ENCODE measurements at regions not wholly inside any gene's neighbourhood (a gene's known extent, or its start where the extent isn't known, plus 50 kb on each side); places are given as distances from the start of the nearest gene placed in this dataset.
"Not testable (repeated sequence)": the region's sequence is repeated elsewhere in the genome, so short reads cannot be mapped to it uniquely, and the experiment has no call there.

DNA sequence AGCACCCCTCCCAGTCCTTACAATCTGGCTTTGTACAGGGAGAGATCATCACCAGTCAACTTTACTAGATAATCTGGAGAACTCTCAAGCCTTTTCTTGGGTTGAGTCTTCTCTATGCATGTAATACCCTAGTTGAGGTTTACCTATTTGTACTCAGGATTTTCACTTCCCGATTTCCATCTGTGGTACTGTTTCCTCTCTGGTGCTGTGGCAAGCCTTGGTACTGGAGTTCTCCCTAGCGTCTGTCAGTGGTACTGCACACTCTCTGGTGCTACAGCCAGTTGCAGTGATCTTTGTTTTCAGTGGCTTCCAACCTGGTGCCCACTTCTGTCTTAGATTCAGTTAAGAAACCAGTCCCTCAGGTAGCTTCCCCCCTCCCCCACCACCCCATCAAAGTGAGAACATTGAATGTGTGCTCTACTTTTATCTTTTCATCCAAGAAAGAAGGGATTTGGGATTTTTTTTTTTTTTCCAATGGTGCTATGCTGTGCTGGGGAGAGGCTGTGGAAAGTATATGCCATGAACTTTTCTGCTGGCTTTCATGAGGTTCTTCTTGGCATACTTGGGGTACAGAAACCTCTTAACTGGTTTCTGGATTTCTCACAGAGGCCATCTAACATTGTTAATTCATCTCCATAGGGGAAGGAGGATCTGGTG lies 69.4 kb upstream of the EVL start:
- peak; percentile 56 for DNase-seq (ENCODE audit: low spot score)

DNA sequence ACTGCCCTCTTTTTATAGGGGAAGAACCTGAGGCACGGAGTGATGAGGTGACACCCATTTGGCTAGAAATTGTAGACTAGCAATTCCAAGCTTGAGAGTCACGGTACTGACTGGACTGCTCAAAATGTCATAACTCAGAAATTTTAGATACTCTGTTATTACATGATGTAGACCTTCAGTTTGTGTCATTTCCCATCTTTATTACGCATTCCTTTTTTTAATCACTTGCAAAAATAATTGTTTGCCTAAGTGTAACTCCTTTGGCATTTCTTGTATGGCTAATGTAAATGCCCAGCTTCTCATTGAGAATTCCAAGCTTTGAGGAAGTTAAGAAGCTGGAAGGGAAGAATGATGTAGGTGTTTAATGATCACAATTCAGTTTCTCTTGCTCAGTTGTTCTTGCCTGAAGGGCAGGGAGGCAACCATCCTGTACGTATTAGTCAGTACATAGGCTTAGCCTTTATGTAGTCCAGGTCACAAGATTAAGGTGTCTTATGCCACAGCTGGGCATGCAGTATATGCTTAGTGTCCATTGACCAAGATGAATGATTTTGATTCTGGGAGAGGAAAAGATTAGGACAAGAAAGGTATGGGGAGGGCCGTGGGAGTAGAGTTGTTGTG lies 68.2 kb upstream of the EVL start:
- no peak for DNase-seq (ENCODE audit: low spot score)

DNA sequence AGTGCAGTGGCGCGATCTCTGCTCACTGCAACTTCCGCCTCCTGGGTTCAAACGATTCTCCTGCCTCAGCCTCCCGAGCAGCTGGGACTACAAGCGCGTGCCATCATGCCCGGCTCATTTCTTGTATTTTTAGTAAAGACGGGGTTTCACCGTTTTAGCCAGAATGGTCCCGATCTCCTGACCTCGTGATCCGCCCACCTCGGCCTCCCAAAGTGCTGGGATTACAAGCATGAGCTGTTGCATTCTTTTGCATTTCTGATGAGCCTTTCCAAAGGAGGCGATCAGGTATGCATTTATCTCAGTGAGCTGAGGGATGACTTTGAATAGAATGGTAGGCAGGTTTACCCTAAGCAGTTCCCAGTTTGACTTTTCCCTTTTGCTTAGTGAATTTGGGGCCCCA lies 64.8 kb upstream of the EVL start:
- not testable (repeated sequence) for DNase-seq (ENCODE audit: low spot score)

DNA sequence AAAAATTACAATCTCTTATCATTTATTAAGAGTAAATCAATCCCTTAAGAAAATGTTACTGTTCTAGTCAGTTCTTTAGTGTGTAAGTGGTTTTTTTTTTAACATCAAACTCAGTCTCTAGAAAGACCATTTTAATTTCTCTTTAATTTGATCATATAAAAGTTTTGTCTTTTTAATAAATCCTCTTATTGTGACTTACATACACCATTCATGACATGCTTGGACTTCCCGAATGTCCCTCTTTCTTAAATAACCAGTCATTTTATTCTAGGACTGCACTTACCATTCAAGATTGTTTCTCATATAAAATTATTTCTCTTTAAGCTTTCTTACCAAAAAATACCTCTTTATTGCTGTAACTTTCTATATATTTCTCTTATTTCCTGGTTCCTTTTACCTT lies 60.8 kb upstream of the EVL start:
- no peak for DNase-seq (ENCODE audit: low spot score)

DNA sequence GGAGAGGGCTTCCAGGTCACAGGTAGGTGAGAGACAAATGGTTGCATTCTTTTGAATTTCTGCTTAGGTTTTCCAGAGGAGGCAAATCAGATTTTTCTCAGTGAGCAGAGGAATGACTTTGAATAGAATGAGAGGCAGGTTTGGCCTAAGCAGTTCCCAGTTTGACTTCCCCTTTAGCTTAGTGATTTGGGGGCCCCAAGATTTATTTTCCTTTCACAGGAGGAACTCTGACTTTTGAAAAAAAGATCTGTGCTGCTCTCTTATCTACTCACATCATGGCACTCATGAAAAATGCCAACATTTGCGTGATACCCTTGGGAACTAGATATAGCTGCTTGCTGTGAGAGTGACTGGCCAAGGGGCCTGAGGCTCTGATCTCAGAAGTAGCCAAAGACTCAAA lies 58.0 kb upstream of the EVL start:
- DNase-seq (ENCODE audit: low spot score): no peak

DNA sequence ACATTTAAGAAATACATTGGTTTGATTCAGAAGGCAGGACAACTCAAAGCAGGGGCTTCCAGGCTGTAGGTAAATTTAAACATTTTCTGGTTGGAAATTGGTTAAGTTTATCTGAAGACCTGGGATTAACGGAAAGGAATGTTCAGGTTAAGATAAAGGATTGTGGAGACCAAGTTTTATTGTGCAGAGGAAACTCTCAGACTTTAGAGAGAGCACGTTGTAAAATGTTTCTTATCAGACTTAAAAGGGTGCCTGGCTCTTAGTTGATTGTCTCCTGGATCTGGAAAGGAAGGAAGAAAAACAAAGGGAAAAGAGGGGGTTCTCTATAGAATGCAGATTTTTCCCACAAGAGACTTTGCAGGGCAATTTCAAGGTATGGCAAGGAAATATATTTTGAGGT lies 55.4 kb upstream of the EVL start:
- DNase-seq (ENCODE audit: low spot score): not testable (repeated sequence)

DNA sequence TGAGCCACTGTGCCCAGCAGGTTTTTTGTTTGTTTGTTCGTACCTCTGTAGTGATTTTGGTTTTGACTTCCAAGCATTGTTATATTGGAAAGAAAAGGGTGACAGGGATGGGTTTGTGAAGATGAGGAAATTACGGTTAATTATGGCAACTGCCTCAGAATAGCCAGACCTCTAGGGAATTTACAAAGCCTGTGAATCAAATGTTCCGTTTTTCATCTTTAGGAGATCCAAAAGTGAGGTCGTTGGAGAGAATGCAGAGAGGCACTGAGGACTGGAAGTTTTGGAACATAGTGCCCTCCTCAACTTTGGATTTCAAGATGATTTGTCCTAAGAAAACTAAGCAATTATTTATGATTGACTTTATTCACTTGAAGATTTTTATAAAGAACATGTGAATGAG lies 54.5 kb upstream of the EVL start:
- no peak for DNase-seq (ENCODE audit: low spot score)

DNA sequence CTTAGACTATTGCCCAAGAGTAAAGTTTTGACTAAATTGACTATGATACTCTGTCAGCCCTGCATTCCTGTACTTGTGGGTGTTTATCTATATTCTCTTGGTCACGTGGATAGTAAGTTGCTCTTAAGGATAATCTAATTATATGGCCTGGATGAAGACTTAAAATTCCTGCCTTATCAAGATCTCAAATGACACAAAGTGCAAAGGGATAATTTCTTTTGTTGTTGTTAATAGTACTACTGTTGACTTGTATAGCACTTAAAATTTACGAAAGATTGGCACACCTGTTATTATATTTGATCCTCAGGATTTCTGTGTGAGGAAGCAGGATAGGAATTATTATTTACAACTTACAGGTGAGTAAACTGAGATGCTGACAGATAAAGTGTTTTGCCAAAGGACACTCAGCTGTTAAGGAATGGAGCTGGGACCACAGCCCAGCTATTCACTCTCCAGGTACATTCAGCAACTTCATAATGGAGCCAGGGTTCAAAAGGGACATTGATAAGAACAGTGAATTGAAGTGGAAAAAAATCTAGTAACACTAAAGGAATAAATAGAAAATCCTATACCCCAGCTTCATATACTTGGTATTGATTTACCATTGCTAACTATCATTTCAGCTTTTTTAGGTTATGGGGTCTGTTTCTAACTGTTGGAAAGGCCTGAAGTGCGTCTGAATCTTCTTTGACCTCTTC lies 53.4 kb upstream of the EVL start:
- DNase-seq (ENCODE audit: low spot score): no peak

DNA sequence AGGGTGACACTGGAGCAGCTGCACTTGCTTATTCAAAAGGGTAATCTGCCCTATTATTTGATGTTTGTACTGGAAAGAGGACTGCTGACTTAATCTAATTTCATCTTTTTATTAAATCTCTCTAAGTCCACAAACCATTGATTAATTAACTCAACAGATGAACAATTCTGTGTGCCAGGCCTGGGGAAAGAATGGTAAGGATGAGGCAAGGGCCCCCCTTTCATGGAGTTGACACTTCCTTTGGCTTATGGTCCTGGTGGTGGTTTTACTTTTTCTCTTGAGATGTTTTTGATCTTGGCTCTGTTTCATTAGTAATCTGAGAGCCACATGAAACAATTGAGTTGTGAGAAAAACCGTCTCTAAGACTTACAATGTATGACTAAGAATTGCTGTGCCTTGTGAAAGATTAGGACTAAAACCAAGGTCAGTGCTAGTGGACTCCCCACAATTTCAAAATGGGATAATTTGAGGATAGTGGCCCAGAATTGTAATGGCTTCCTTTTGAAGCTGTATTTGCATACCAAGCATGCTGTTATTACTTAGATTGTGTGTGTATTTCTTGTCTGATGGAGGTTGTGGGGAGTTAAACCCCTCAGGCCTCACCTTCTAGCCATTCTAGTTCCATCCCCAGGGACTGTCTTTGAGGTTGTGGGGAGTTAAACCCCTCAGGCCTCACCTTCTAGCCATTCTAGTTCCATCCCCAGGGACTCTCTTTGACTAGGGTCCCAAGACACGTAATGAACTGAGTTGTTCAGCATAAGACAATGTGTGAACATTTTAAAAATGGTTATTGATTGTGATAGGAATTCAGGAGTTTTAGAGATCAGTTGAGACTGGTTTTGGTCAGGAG lies 52.5 kb upstream of the EVL start:
- DNase-seq (ENCODE audit: low spot score): no peak

DNA sequence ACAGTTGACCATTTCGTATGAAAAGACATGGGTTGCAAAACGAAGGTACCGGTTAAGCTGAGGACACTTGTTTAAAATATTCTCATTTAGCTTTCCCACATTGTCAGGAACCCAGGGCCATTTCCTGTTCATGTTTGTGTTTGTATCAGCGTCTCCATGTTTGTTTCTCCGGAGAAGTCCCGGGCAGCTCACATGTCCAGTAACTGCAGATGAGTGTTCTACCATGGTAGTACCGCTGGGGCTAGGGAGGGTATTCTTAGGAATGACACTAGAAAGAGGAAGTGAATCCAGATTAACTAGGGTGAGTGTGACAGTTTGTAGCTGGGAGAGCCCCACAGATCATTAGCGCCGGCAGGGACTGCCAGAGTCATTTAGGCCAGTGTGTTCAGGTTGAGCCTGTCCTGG lies 50.0 kb upstream of the EVL start:
- DNase-seq (ENCODE audit: low spot score): peak; percentile 57
